A673 (cell line): ENCODE measurements at regions not wholly inside any gene's neighbourhood (a gene's known extent, or its start where the extent isn't known, plus 50 kb on each side); places are given as distances from the start of the nearest gene placed in this dataset.

ENCODE experiments used
- CTCF ChIP-seq: fragments of 300-800, 200-600 bp; sonication (generic); conservative IDR thresholded peaks from 2 replicates; pipeline ENCODE4 v1.5.1; 2017; ENCODE audit warnings: low read depth, mild to moderate bottlenecking, antibody characterized with exemption, low read length, moderate library complexity, mixed read lengths
- EZH2 ChIP-seq: fragments of 200-600 bp; sonication (generic); IDR thresholded peaks from 2 replicates; pipeline ENCODE4 v1.6.1; 2017; ENCODE audit warnings: borderline replicate concordance, low read depth, mild to moderate bottlenecking, mixed read lengths, antibody characterized with exemption, low read length; ENCODE audit not compliant: poor library complexity, severe bottlenecking

- TF ChIP-seq EZH2, result no peak
- peak; percentile 34; the same call in 1 of the 2 replicates for TF ChIP-seq CTCF
Measured at GRCh38 chr3:82012775-82013174, 251.3 kb upstream of the GBE1 start.
